Ishikawa (cell line): ENCODE measurements at regions not wholly inside any gene's neighbourhood (a gene's known extent, or its start where the extent isn't known, plus 50 kb on each side); places are given as distances from the start of the nearest gene placed in this dataset.

Experiments used
- CEBPB ChIP-seq: IDR thresholded peaks from 2 replicates; pipeline ENCODE4 v1.6.1; 2012
- CREB1 ChIP-seq: IDR thresholded peaks from 2 replicates; pipeline ENCODE4 v1.6.1; 2012; ENCODE audit warnings: low read depth
- EP300 ChIP-seq: IDR thresholded peaks from 2 replicates; pipeline ENCODE4 v1.6.1; 2012; ENCODE audit warnings: borderline replicate concordance
- RAD21 ChIP-seq: IDR thresholded peaks from 2 replicates; pipeline ENCODE4 v1.6.1; 2012; ENCODE audit warnings: low read depth
- TAF1 ChIP-seq: IDR thresholded peaks from 2 replicates; pipeline ENCODE4 v1.6.1; 2012; ENCODE audit warnings: low read depth, mild to moderate bottlenecking
- ZBTB7A ChIP-seq: IDR thresholded peaks from 2 replicates; pipeline ENCODE4 v1.6.1; 2012; ENCODE audit warnings: low read depth
- TF ChIP-seq, protein P1 (sequence below): IDR thresholded peaks from 2 replicates; pipeline ENCODE4 v1.6.1; 2012; ENCODE audit warnings: low read depth, mild to moderate bottlenecking
- TF ChIP-seq, protein P2 (sequence below): IDR thresholded peaks from 2 replicates; pipeline ENCODE4 v1.6.1; 2012

DNA sequence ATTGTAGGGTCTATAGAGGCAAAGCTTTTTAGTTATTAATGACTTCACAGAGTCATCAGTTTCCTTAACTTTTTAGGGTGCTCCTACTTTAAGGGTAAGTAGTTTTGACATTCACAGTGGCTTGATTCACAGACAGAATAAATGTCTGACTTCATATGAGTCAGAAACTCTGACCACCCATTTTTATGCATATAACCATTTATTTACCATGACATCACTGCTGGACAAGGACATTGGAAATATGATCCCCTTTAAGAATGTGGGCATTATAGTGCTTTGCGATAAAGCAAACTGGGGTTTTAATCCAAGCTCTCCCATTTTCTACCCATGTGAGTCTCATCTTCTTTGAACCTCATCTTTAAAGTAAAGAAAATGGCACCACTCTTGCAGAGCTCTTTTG is 162.0 kb upstream of the MC4R start:
- no peak for TF ChIP-seq CREB1
- TF ChIP-seq EP300 = no peak
- no peak for TF ChIP-seq ZBTB7A
- no peak for TF ChIP-seq CEBPB
- TF ChIP-seq, protein P1, sequence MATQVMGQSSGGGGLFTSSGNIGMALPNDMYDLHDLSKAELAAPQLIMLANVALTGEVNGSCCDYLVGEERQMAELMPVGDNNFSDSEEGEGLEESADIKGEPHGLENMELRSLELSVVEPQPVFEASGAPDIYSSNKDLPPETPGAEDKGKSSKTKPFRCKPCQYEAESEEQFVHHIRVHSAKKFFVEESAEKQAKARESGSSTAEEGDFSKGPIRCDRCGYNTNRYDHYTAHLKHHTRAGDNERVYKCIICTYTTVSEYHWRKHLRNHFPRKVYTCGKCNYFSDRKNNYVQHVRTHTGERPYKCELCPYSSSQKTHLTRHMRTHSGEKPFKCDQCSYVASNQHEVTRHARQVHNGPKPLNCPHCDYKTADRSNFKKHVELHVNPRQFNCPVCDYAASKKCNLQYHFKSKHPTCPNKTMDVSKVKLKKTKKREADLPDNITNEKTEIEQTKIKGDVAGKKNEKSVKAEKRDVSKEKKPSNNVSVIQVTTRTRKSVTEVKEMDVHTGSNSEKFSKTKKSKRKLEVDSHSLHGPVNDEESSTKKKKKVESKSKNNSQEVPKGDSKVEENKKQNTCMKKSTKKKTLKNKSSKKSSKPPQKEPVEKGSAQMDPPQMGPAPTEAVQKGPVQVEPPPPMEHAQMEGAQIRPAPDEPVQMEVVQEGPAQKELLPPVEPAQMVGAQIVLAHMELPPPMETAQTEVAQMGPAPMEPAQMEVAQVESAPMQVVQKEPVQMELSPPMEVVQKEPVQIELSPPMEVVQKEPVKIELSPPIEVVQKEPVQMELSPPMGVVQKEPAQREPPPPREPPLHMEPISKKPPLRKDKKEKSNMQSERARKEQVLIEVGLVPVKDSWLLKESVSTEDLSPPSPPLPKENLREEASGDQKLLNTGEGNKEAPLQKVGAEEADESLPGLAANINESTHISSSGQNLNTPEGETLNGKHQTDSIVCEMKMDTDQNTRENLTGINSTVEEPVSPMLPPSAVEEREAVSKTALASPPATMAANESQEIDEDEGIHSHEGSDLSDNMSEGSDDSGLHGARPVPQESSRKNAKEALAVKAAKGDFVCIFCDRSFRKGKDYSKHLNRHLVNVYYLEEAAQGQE = no peak
- no peak for TF ChIP-seq RAD21
- TF ChIP-seq TAF1 = no peak
- TF ChIP-seq, protein P2, sequence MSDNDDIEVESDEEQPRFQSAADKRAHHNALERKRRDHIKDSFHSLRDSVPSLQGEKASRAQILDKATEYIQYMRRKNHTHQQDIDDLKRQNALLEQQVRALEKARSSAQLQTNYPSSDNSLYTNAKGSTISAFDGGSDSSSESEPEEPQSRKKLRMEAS = no peak
